Medulla oblongata (tissue), 1 donor: ENCODE measurements at regions not wholly inside any gene's neighbourhood (a gene's known extent, or its start where the extent isn't known, plus 50 kb on each side); places are given as distances from the start of the nearest gene placed in this dataset.
"Not testable (repeated sequence)": the region's sequence is repeated elsewhere in the genome, so short reads cannot be mapped to it uniquely, and the experiment has no call there.

ENCODE experiments used
- DNase-seq: peaks from one replicate; pipeline ENCODE4 v3.0.0-alpha.2; 2015; ENCODE audit errors: extremely low spot score

DNA sequence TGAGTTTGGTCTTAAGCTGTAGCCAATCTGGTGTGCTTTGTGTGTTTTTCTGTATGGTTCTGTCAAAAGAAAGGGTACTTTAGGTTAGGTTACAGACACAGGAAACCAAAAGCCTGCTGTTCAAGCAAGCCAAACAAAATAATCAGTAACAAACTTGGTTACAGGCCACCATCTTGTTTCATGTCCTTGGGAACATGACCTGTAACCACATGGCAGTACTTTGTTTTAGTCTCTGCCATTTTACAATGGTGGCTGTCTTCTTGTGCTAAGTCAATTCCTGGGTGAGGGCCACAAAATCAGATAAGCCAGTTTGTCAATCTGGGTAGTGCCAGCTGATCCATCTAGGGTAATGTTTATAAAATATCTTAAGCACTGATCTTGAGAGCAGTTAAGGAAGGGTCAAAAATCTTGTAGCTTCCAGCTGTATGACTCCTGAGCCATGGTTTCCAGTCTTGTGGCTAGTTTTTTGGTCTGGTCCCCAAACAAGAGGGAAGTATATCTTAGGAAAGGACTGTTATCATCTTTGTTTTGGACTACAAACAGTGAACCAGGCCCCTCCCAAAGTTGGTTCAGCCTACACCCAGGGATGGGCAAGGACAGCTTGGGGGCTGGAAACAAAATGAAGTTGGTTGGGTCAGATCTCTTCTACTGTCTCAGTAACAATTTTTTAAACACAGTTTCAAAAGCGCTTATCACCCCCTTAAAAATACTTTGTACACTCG, 90.0 kb downstream of the IGLL5 start:
- no peak for DNase-seq

DNA sequence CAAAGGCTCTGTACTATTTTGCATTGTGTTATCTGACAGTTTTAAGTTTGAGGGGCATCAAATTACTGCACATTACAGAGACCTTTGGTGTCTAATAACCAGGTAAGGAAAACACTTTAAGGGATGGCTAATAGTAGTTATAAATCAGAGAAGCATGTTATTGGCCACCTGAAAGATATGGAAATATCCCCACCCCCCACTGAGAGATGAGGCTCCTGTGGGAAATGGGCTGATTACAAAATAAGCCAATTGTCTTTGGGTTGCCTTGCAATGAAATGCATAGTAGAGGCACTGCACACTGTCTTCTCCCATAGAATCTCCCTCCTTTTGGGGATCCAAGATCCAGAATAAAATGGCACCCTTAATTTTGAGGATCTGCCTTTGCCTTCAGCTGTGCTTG, 91.0 kb downstream of the IGLL5 start:
- DNase-seq: no peak

DNA sequence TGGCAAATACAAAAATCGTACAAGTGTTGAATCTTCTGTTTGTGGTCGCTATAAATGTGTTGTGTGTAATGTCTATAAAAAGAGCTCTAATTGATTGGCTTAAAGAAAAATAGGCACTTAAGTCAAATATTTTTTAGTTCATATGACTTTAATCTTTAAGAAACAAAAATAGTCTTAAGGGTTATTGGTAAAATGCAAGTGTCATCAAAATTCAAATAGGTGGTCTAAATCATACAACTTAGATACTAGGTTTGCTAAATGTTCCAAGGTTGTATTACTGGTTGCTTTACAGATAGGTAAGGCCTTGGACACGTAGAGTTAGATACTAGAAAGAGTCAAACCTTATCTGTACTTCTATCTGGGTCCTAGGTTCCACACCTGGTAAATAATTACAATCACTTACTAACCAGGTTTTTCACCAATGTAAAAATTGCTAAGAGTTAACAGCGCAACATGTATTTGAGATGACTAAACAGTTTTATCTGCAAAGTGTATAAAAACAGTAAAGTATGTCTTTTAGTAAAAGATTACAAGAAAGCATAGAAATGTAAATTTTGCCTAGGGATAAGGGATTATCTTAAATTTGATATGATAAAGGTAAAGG, 91.1 kb upstream of the GNAZ start:
- DNase-seq: no peak

DNA sequence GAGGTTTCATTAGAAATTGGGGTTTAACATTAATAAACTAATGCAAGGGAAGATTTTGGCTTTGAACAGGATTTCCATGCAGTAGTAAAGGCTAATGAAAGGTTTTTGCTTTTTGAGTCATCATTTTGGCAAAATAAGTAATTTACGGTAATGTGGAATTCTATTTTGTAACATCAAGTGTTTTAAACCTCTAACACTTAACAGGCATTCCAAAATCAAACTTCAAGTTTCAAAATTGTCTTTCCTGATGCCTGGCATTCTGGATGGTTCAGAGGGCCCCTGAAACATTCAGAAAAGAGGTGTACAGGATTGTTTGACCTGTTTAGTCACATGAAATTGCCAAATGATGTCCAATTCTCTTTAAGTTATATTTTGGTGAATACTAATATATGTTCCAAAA, 90.4 kb upstream of the GNAZ start:
- no peak for DNase-seq

DNA sequence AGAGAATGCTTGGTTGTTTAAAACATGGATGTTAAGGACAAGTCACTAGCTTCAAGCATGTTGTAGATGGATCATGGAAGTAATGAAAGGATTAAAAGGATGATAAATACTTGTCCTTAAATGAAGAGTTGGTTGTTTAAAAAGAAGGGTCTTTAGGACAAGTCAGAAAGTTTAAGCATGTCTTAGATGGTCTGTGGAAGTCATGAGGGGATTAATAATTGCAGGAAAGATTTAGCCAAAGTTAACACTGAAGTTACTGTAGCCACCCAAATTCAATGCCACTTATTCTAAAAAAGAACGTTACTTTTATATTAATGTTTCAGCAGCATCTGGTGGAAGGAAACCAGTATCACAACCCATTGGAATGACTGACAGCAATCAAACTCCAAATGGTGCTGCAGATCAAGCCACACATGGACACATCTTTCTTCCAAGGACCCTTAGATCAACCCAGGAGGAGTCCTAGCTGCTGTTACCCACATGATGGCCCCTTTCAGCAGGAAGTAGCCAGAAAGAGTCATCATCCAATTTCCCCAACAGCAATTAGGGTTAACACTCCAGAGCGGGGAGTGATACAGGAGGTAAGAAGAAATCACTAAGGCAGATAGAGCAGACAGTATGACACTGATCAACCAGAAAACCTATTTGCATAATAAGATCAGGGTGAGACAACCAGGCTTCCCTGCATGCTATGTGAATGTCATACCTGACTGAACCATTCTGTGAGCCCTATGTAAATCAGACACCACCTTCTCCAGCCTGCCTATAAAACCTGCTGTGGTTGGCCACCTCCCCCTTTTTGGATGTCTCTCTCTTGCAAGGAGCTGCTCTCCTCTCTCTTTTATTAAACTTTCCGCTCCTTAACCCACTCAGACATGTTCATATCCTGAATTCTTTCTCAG, 88.4 kb upstream of the GNAZ start:
- no peak for DNase-seq

DNA sequence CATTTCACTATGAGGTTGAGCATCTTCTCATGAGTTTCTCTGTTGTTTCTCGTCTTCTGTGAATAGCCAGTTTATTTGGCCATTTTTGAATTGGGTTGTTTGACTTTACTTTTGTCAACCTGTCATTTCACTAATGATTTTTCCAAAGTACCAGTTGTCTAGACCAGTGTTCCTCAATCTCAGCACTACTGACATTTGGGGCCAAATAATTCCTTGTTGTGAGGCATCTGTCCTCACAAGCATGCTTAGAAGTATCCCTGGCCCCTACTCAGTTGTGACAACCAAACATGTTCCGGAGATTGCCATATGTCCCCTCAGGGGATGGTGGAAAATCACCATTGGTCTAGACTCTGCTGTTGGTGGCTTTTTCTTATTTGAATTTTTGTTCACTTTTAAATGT, 87.7 kb upstream of the GNAZ start:
- DNase-seq: no peak

DNA sequence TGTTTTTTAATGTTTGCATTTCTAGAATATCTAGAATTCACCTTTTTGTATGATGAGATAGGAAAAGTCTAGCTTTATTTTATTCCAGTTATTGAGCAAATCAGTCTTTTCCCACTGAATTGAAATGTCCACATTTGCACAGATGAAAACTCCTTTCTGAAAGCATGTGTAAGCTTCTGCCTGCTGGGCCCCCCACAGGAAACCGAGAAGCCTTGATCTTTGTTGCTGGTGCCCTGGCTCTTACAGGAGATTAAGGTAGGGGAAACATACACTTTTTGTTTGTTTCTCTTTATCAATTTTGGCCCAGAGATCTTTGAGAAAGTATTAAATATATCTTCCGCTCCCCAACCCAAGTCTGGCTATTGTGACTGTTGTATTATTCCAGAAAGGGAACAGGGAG, 87.2 kb upstream of the GNAZ start:
- no peak for DNase-seq

DNA sequence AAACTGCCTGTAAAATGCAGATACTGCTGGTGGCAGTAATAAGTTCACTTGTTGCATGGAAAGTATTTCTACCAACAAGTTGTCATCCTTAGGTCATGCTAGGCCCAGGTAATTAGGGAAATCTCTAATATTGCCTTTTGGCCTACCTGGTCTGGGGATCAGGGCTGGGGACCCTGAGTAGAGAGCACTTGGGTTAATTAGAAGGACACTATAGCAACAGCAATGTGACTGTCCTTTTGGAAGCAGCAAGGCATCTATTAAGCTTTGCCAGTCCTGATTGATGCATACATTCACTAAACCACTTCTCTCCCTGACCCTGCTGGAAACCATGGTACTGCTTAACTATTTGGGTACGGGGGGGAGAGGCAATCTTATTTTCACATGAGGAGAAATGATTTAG, 86.5 kb upstream of the GNAZ start:
- DNase-seq: no peak

DNA sequence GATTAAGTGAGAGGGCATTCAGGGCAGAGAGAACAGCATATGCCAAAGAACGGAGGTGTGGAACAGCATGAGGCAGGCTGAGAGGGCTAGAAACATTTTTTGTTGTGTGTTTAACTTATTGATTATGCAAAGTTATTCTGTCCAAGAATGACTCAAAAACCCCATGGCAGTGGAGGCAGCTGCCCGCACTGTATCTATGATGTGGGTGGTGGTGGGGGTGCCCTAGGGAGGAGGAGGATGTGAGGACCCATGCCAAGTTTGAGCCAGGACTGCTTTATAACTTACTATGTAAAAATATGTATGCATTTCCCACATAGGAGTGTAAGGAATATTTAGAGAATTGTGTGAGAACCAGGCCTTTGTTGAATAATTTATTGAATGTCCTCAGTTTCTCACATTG, 85.4 kb upstream of the GNAZ start:
- no peak for DNase-seq

DNA sequence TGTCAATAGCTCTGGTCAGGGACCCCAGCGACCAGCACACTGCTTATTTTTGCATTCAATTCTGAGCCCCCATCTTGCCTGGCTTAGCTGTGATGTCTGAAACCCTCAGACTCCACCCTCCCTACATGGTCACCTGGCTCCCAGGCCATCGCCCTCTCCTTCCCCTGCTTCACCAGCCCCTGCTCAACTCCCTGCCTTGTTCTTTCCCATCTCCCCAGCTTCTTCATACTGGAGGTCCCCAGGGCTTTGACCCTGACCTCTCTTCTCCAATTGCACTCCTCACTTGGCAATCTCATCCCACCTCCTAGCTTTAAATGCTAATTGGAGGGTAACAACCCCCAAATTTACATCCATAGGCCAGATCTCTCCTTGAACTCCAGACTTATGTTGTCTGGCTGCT, 84.3 kb upstream of the GNAZ start:
- no peak for DNase-seq

DNA sequence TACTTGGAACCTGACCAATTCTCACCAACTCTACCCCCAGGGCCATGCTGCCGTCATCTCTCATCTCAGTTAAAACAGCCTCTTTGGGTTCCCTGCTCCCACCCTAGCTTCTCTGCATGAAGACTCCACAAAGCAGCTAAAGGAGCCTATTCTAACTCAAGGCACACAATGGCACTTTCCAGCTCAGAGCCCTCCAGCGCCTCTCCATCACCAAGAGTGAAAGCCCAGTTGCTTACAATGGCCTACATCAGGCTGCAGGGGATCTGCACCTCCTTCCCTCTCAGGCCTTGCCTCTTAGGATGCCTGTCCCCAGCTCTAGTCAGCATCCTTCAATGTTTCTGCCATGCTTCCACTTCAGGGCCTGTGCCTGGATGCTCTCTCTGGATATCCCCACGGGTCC, 83.7 kb upstream of the GNAZ start:
- no peak for DNase-seq

DNA sequence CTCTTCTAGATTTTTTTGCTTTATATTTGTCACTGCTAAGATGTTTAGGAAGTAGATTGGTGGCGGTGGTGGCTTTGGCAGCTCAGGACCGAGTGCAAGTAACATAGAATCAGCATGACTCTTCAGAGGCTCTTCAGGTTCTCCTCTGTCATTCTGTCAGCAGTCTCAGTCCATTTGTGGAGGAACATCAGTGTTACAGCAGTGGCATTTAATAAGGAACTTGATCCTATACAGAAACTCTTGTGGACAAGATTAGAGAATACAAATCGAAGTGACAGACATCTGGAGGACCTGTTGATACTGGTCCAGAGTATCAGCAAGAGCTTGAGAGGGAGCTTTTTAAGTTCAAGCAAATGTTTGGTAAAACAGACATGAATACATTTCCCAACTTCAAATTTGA, 82.2 kb upstream of the GNAZ start:
- DNase-seq: no peak

DNA sequence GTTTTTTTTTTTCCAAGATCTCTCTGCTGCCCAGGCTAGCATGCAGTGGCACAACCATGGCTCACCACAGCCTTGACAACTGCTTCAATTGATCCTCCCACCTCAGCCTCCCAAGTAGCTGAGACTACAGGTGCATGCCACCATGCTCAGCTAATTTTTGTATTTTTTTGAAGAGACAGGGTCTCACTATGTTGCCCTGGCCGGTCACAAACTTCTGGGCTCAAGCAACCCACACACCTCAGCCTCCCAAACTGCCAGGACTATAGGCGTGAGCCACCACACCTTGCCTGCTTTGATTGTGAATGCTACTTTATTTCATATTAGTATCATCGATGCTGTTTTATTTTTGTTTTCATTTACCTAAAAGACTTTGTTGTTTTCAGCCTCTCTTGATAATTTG, 81.5 kb upstream of the GNAZ start:
- no peak for DNase-seq

DNA sequence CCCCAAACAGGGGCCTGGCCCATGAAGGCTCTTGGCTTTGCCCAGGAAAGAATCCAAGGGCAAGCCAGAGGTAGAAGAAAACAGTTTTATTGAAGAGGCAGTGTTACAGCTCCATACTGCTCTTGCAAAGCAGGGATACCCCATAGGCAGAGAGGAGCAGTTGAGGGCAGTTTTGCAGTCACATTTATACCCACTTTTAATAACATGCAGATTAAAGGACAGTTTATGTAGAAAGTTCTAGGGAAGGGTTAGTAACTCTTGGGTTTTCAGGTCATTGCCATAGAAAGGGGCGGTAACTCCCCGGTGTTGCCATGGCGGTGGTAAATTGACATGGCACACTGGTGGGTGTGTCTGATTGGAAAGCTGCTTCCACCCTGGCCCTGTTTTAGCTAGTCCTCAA, 80.5 kb upstream of the GNAZ start:
- DNase-seq: no peak

DNA sequence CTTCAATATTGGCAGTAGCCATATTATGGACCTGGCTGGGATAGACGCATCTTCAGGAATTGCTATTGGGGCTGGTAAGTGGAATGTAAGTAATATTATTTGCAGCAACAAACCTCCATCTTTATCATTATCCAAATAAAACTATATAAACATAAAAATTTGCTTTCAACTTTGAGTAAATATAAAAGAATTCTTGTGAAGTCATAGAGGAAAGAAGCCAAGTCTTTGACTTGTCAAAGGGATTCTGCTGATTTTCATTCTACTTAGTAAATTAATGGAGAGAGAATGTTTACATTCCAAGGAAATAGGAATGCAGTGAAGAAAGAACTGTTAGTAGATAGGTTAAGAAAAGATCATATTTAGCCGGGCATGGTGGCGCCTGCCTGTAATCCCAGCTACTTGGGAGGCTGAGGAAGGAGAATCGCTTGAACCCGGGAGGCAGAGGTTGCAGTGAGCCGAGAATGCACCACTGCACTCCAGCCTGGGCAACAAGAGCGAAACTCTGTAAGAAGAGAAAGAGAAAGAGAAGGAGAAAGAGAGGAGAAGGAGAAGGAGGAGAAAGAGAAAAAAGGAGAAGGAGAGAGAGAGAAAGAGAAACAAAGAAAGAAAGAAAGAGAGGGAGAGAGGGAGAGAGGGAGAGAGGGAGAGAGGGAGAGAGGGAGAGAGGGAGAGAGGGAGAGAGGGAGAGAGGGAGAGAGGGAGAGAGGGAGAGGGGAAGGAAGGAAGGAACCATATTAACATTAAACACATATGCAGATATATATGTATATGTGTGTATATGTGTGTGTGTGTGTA, 79.4 kb upstream of the GNAZ start:
- not testable (repeated sequence) for DNase-seq

DNA sequence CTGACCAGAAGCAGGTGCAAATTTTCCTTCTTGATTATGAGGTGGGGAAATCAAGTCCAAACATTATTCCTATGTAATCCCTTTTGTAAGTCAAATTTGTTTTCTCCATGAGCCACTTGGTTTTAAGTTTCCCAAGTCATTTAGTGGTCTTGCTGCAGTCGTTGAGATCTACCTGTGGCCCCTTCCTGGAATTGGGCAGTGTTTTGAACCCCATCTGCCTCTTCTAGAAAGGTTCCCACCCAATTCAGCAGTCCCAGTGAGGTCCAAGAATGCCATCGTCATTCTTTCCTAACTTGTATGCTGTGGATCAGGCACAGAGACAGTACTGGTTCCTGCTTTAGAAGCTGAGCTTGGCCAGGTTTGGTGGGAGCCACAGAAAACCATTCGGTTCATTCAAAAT, 77.8 kb upstream of the GNAZ start:
- DNase-seq: no peak

DNA sequence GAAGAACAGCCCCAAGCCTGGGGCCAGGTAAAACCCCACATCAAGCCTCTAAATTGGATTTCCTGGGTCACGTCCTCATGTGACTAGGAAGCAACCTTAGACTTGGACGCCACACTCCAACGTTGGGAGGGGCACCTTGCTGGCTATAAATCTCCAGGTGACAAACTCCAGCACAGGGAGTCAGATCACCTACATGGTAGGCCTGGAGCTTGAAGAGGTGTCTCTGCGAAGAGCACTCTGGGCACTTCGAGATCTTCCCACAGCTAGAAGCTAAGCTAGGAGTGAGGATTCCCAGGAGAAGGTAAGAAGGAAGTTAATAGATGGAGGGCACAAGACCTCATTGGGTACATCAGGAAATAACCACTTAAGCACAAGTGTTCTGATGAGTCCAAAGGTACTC, 77.1 kb upstream of the GNAZ start:
- DNase-seq: no peak

DNA sequence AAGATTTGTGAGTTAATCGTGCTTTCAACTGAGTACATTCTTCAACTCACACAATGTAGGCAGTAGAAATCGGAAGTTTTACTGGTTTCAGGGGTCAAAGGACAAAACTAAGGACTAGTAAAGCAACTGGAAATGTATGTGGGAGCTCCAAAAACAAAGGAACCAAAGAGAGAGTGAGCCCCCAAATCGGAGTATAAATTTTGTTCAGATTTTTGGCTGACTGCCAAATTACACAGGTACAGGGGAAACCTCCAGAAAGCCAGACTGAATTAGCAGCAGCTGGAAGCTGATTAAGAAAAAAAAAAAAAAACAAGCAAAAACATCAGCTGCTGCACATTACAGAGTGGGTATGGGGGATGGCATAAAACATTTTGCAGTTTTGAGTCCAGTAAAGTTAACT, 75.2 kb upstream of the GNAZ start:
- no peak for DNase-seq

DNA sequence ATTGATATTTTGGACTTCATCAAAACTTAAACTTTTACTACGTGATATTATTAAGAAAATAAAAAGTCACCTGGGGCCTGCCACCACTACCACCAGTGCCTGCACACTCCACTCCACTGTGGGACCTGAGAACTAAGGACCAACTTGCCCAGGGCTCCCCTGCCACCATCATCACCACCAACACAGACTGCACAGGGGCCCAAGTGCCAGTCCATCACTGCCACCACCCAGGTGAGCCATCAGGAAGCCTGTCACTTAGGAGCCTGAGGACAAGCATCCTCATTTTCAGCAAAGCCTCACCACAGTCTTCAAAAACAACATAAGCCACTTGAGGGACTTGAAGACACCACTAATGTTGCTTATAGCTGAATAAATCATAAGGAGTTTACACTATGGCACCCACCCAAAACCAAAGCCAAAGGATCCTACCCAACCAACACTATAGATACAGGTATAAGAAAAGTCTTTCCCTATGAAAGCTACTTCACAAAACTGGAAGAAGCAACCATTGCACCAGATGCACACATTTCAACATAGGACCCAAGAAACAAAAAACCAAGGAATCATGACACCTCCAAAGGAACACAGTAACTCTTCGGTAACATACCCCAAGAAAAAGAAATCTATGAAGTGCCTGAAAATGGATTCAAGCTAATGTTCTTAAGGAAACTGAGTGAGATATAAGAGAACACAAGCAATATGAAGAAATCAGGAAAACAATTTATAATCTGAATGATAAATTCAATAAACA, 73.6 kb upstream of the GNAZ start:
- no peak for DNase-seq

DNA sequence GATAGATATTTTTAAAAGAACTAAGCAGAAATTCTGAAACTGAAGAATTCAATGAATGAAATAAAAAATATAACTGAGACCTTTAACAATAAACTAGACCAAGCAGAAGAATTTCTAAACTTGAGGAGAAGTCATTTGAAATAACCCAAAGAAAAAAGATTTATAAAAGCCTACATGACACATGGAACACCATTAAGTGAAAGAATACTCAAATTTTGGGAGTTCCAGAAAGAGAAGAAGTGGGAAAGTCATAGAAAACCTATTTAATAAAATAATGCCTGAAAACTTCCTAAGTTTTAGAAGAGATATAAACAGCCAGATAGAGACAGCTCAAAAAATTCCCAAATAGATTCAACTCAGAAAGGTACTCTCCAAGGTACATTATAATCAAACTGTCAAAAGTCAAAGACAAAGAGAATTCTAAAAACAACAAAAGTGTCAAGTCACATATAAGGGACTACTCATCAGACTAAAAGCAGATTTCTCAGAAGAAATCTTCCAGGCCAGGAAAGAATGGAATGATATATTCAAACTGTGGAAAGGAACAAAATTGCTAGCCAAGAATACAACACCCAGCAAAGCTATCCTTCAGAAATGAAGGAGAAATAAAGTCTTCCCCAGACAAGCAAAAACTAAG, 72.9 kb upstream of the GNAZ start:
- DNase-seq: no peak

DNA sequence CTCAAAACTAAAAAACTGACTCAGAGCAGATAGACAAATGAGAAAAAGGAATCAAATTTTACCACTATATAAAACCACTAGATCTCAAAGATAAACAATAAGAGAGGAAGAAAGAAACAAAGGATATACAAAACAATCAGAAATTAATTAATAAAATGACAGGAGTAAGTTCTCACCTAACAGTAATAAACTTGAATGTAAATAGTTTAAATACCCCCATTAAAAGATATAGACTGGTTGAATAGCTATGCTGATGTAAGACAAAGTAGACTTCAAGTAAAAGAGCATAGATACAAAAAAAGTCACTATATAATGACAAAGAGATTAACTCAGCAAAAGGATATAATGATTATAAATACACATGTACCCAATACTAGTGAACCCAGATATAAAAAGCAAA, 72.3 kb upstream of the GNAZ start:
- no peak for DNase-seq
